ENCODE measurements at regions not wholly inside any gene's neighbourhood (a gene's known extent, or its start where the extent isn't known, plus 50 kb on each side); places are given as distances from the start of the nearest gene placed in this dataset.

- TF ChIP-seq JUN (IDR thresholded peaks at IDR 0.05; ENCODE audit: borderline replicate concordance, insufficient read depth, insufficient read length, low read depth) (no peak), CTCF (IDR thresholded peaks at IDR 0.05; ENCODE audit: extremely low read depth in 1 of 2, insufficient read depth in 1 of 2, low read depth in 1 of 2, low read length in 2 of 2) (no peak)
Observed at GRCh38 chr4:126899331-126899801, 733.4 kb upstream of the INTU start.
